ENCODE measurements at regions not wholly inside any gene's neighbourhood (a gene's known extent, or its start where the extent isn't known, plus 50 kb on each side); places are given as distances from the start of the nearest gene placed in this dataset.

GRCh38 chr6:76422511-76423213, 350.2 kb upstream of the IMPG1 start:
- no peak for TF ChIP-seq CTCF (IDR thresholded peaks at IDR 0.05; ENCODE audit: low read depth, low read length, missing control alignments)
- DNase-seq (ENCODE audit: low read depth): no peak
- no peak overlapping the region for H3K4me3 ChIP-seq (ENCODE audit: low read depth, low read length)

GRCh38 chr6:76420094-76420493, 347.6 kb upstream of the IMPG1 start:
- TF ChIP-seq CTCF (IDR thresholded peaks at IDR 0.05; ENCODE audit: low read depth, low read length, missing control alignments): no peak
- no peak overlapping the region for H3K4me3 ChIP-seq (ENCODE audit: low read depth, low read length)
- no peak for DNase-seq (ENCODE audit: low read depth)

GRCh38 chr6:76418560-76419223, 346.2 kb upstream of the IMPG1 start:
- no peak overlapping the region for H3K4me3 ChIP-seq (ENCODE audit: low read depth, low read length)
- no peak for TF ChIP-seq CTCF (IDR thresholded peaks at IDR 0.05; ENCODE audit: low read depth, low read length, missing control alignments)
- no peak for DNase-seq (ENCODE audit: low read depth)

GRCh38 chr6:76416821-76417605, 344.6 kb upstream of the IMPG1 start:
- TF ChIP-seq CTCF (IDR thresholded peaks at IDR 0.05; ENCODE audit: low read depth, low read length, missing control alignments): no peak
- no peak overlapping the region for H3K4me3 ChIP-seq (ENCODE audit: low read depth, low read length)
- no peak for DNase-seq (ENCODE audit: low read depth)

- TF ChIP-seq CTCF (IDR thresholded peaks at IDR 0.05; ENCODE audit: low read depth, low read length, missing control alignments): no peak
- H3K4me3 ChIP-seq (ENCODE audit: low read depth, low read length): no peak overlapping the region
- no peak for DNase-seq (ENCODE audit: low read depth)
Observed at GRCh38 chr6:76403064-76403463, 330.6 kb upstream of the IMPG1 start.

GRCh38 chr6:76397966-76398365, 325.5 kb upstream of the IMPG1 start:
- DNase-seq (ENCODE audit: low read depth): no peak
- TF ChIP-seq CTCF (IDR thresholded peaks at IDR 0.05; ENCODE audit: low read depth, low read length, missing control alignments): no peak
- H3K4me3 ChIP-seq (ENCODE audit: low read depth, low read length): no peak overlapping the region
